WTC11 (cell line): ENCODE measurements at regions not wholly inside any gene's neighbourhood (a gene's known extent, or its start where the extent isn't known, plus 50 kb on each side); places are given as distances from the start of the nearest gene placed in this dataset.
"Not testable (repeated sequence)": the region's sequence is repeated elsewhere in the genome, so short reads cannot be mapped to it uniquely, and the experiment has no call there.

ENCODE experiments used
- ATAC-seq: fragments of 200-7000 bp; cut with Tn5 transposase; 2 replicates; pipeline ENCODE4 v1.10.0; 2021; ENCODE audit warnings: mild to moderate bottlenecking, moderate library complexity
- CTCF ChIA-PET: fragments of 300-600 bp; sonication (Branson Sonifier 250); formaldehyde crosslinking; loops from one replicate; lab custom pipeline; 2021; ENCODE audit warnings: antibody characterized with exemption; lab: Charles Lee
- POLR2A ChIA-PET: fragments of 350-600 bp; sonication (Branson Sonifier 250); formaldehyde crosslinking; loops from one replicate; lab custom pipeline; 2021; ENCODE audit warnings: antibody characterized with exemption; lab: Charles Lee
- DNase-seq: peaks from one replicate; pipeline ENCODE4 v3.0.0; 2021; ENCODE audit warnings: low spot score
- H3K27ac Mint-ChIP-seq: 2 replicates; pipeline ENCODE4 v1.8.0; 2021; ENCODE audit warnings: mixed read lengths
- H3K27me3 Mint-ChIP-seq: 2 replicates; pipeline ENCODE4 v1.8.0; 2021; ENCODE audit warnings: low read depth, mild to moderate bottlenecking, moderate library complexity, mixed read lengths
- H3K36me3 Mint-ChIP-seq: 2 replicates; pipeline ENCODE4 v1.8.0; 2021; ENCODE audit warnings: mixed read lengths
- H3K4me1 Mint-ChIP-seq: 2 replicates; pipeline ENCODE4 v1.8.0; 2022; ENCODE audit warnings: mixed read lengths
- H3K4me3 Mint-ChIP-seq: 2 replicates; pipeline ENCODE4 v1.8.0; 2021; ENCODE audit warnings: mild to moderate bottlenecking, moderate library complexity, mixed read lengths
- H3K9me3 Mint-ChIP-seq: 2 replicates; pipeline ENCODE4 v1.8.0; 2021; ENCODE audit warnings: mixed read lengths
- ATF1 ChIP-seq: sonication (generic); formaldehyde crosslinking; IDR thresholded peaks from 2 replicates; pipeline ENCODE4 v1.8.1; 2023; ENCODE audit warnings: mild to moderate bottlenecking, moderate library complexity, missing genetic modification reagents
- ATF2 ChIP-seq: sonication (generic); formaldehyde crosslinking; IDR thresholded peaks from 2 replicates; pipeline ENCODE4 v1.8.1; 2022; ENCODE audit warnings: low read depth, missing genetic modification reagents, borderline replicate concordance
- CREB1 ChIP-seq: sonication (generic); formaldehyde crosslinking; IDR thresholded peaks from 2 replicates; pipeline ENCODE4 v1.8.0; 2023; ENCODE audit warnings: mild to moderate bottlenecking, missing genetic modification reagents
- CTCF ChIP-seq: fragments of 200-600 bp; IDR thresholded peaks from 2 replicates; pipeline ENCODE4 v1.8.0; 2022; ENCODE audit warnings: antibody characterized with exemption
- E2F1 ChIP-seq: sonication (generic); formaldehyde crosslinking; IDR thresholded peaks from 2 replicates; pipeline ENCODE4 v1.8.0; 2022; ENCODE audit warnings: mild to moderate bottlenecking, missing genetic modification reagents
- ERG ChIP-seq: fragments of 250-450 bp; sonication (Bioruptor Pico); IDR thresholded peaks from 2 replicates; pipeline ENCODE4 v1.8.0; 2021; ENCODE audit warnings: mild to moderate bottlenecking
- FOXP1 ChIP-seq: sonication (generic); formaldehyde crosslinking; IDR thresholded peaks from 2 replicates; pipeline ENCODE4 v1.8.0; 2022; ENCODE audit warnings: missing genetic modification reagents, mild to moderate bottlenecking, moderate library complexity, borderline replicate concordance
- GTF2I ChIP-seq: fragments of 250-450 bp; sonication (Bioruptor Pico); conservative IDR thresholded peaks from 2 replicates; pipeline ENCODE4 v1.4.0; 2021; ENCODE audit warnings: mild to moderate bottlenecking
- KAT7 ChIP-seq: sonication (generic); formaldehyde crosslinking; IDR thresholded peaks from 2 replicates; pipeline ENCODE4 v1.8.1; 2023; ENCODE audit warnings: missing genetic modification reagents, mild to moderate bottlenecking, borderline replicate concordance
- NFYB ChIP-seq: sonication (generic); formaldehyde crosslinking; conservative IDR thresholded peaks from 2 replicates; pipeline ENCODE4 v1.8.0; 2022; ENCODE audit warnings: low read depth, missing genetic modification reagents
- PREB ChIP-seq: sonication (generic); formaldehyde crosslinking; IDR thresholded peaks from 2 replicates; pipeline ENCODE4 v1.8.1; 2022; ENCODE audit warnings: mild to moderate bottlenecking, missing genetic modification reagents, moderate library complexity, borderline replicate concordance
- SMAD4 ChIP-seq: sonication (generic); formaldehyde crosslinking; IDR thresholded peaks from 2 replicates; pipeline ENCODE4 v1.8.0; 2022; ENCODE audit warnings: mild to moderate bottlenecking, missing genetic modification reagents
- STAT6 ChIP-seq: sonication (generic); formaldehyde crosslinking; conservative IDR thresholded peaks from 2 replicates; pipeline ENCODE4 v1.8.1; 2023; ENCODE audit warnings: mild to moderate bottlenecking, low read depth, missing genetic modification reagents, moderate library complexity
- ZNF263 ChIP-seq: sonication (generic); formaldehyde crosslinking; IDR thresholded peaks from 2 replicates; pipeline ENCODE4 v1.8.1; 2022; ENCODE audit warnings: low read depth, mild to moderate bottlenecking, moderate library complexity, missing genetic modification reagents

- no peak for ATAC-seq
- H3K4me3 Mint-ChIP-seq = no peak overlapping the region
Measured at GRCh38 chr2:231869704-231870103, 56.5 kb downstream of the NPPC start.

GRCh38 chr2:231869016-231869415 is 57.2 kb downstream of the NPPC start:
- CTCF ChIA-PET, DNase-seq, H3K4me1 Mint-ChIP-seq, POLR2A ChIA-PET, H3K4me3 Mint-ChIP-seq, ATAC-seq, H3K36me3 Mint-ChIP-seq, H3K27ac Mint-ChIP-seq: not testable (repeated sequence)
- Mint-ChIP-seq H3K27me3 (peaks cover 11% of the 10 kb centered on the region), H3K9me3 (peaks cover 27% of the 10 kb centered on the region)

More at GRCh38 chr2:231869704-231870103, 56.5 kb downstream of the NPPC start:
- no peak for DNase-seq
- H3K36me3 Mint-ChIP-seq = peaks cover 6% of the 10 kb centered on the region; the same call in 1 of the 2 replicates
- POLR2A ChIA-PET = no interaction called here
- H3K27me3 Mint-ChIP-seq = peaks cover 11% of the 10 kb centered on the region
- H3K9me3 Mint-ChIP-seq = peaks cover 24% of the 10 kb centered on the region
- no peak overlapping the region for H3K27ac Mint-ChIP-seq
- no peaks in the 10 kb centered on the region for H3K4me1 Mint-ChIP-seq
- CTCF ChIA-PET = interaction anchor here (0.6 kb wide), 1 partner anchor 1059 kb away, joined by 3 read pairs; no protein-coding TSS in a partner anchor
- TF ChIP-seq ERG (CRISPR knock-in tag) = no peak
- TF ChIP-seq, all 79 proteins: peak for 0

GRCh38 chr2:231866450-231866849 is 59.7 kb downstream of the NPPC start:
- Mint-ChIP-seq H3K27ac (no peak overlapping the region), H3K4me3 (no peak overlapping the region), H3K4me1 (no peaks in the 10 kb centered on the region), H3K9me3 (peaks cover 27% of the 10 kb centered on the region), H3K36me3 (peaks cover 6% of the 10 kb centered on the region; the same call in 1 of the 2 replicates), H3K27me3 (peaks cover 11% of the 10 kb centered on the region)
- CTCF ChIA-PET = no interaction called here
- POLR2A ChIA-PET = no interaction called here
- no peak for ATAC-seq
- TF ChIP-seq ATF1 (CRISPR knock-in tag) (no peak), SMAD4 (CRISPR knock-in tag) (no peak)
- no peak for DNase-seq

GRCh38 chr2:231865222-231865621 is 61.0 kb downstream of the NPPC start:
- Mint-ChIP-seq H3K27me3 (peaks cover 9% of the 10 kb centered on the region), H3K36me3 (peaks cover 6% of the 10 kb centered on the region; the same call in 1 of the 2 replicates), H3K4me1 (no peaks in the 10 kb centered on the region), H3K9me3 (peaks cover 22% of the 10 kb centered on the region)
- CTCF ChIA-PET = no interaction called here
- no peak for TF ChIP-seq NFYB (CRISPR knock-in tag)
- TF ChIP-seq, all 79 proteins: peak for 0
- DNase-seq = no peak
- POLR2A ChIA-PET = no interaction called here
- ATAC-seq = no peak
- Mint-ChIP-seq H3K4me3 (no peak overlapping the region), H3K27ac (no peak overlapping the region)

- Mint-ChIP-seq H3K4me1 (no peaks in the 10 kb centered on the region), H3K36me3 (peaks cover 6% of the 10 kb centered on the region; the same call in 1 of the 2 replicates), H3K27me3 (peaks cover 6% of the 10 kb centered on the region), H3K4me3 (no peak overlapping the region), H3K27ac (no peak overlapping the region), H3K9me3 (peaks cover 18% of the 10 kb centered on the region)
- DNase-seq = no peak
- CTCF ChIA-PET = no interaction called here
- POLR2A ChIA-PET = no interaction called here
- ATAC-seq = no peak
- TF ChIP-seq NFYB (CRISPR knock-in tag) = no peak
- TF ChIP-seq FOXP1 = no peak
- TF ChIP-seq ATF2 (CRISPR knock-in tag) = no peak
- no peak for TF ChIP-seq GTF2I
- no peak for TF ChIP-seq ZNF263 (CRISPR knock-in tag)
- no peak for TF ChIP-seq E2F1 (CRISPR knock-in tag)
- no peak for TF ChIP-seq CTCF
- no peak for TF ChIP-seq KAT7 (CRISPR knock-in tag)
- TF ChIP-seq PREB (CRISPR knock-in tag) = no peak
- TF ChIP-seq CREB1 (CRISPR knock-in tag) = no peak
- no peak for TF ChIP-seq STAT6 (CRISPR knock-in tag)
Measured at GRCh38 chr2:231862071-231862470, 64.1 kb downstream of the NPPC start.
